ENCODE measurements at regions not wholly inside any gene's neighbourhood (a gene's known extent, or its start where the extent isn't known, plus 50 kb on each side); places are given as distances from the start of the nearest gene placed in this dataset.

DNA sequence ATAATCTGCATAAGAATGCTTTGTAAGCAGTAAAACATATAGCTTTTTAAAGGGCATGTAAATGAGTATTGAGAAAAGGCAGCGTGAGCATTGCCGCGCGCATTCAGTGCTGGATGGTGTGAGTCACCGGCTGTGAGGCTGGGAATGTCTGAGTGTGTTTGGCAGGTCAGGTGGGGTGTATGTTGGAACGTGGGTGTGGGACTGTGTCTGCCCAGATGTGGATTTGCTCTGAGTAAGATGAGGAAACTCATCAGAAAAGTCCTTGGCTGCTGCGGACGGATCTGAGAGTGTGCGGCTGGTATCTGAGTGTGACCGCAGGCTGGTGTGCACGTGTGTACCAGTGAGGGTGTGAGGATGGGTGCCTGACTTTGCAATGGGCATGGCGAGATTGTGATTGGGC is 66.2 kb upstream of the NECTIN1 start:
- Histone ChIP-seq H3K9me3 (no peaks in the 10 kb centered on the region), H3K4me1 (no peaks in the 10 kb centered on the region), H3K27ac (no peak overlapping the region), H3K4me3 (replicated peaks in 1 of 3) (no peak overlapping the region), H3K36me3 (no peaks in the 10 kb centered on the region), H3K27me3 (no peaks in the 10 kb centered on the region)
- TF ChIP-seq CTCF (IDR thresholded peaks at IDR 0.05) (no peak), POLR2A (IDR thresholded peaks at IDR 0.05) (no peak)
- no peak for DNase-seq
- WGBS, 2 donors, result 83 to 85% methylated on average over 12 of the region's 12 CpGs
- intact Hi-C loops (cut with DNase I), result no loop called here

DNA sequence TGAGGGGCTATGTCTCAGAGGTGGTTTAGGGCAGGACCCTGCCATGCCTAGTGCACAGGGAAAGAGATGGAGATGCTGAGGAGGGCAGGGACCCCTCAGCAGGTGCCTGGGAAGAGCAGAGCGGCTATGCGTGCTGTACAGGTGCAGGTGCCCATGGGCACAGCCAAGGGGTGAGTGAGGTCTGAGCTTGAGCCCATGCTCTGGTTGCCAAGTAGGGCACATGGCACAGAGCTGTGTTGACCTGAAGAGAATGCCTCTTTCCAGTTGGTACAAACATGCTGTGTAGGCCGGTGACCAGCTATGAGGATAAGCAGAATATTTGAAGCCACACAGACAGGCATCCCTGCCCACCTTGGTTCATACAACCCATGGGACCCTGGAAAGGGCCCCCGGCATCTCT is 65.8 kb upstream of the NECTIN1 start:
- no peak for DNase-seq
- WGBS, 2 donors, result 90 to 92% methylated on average over 4 of the region's 4 CpGs
- H3K4me1 ChIP-seq, result no peaks in the 10 kb centered on the region
- no peak overlapping the region for H3K4me3 ChIP-seq (replicated peaks in 1 of 3)
- H3K27me3 ChIP-seq, result no peaks in the 10 kb centered on the region
- intact Hi-C loops (cut with DNase I), result no loop called here
- no peaks in the 10 kb centered on the region for H3K36me3 ChIP-seq
- TF ChIP-seq POLR2A (IDR thresholded peaks at IDR 0.05), result no peak
- TF ChIP-seq CTCF (IDR thresholded peaks at IDR 0.05), result no peak
- no peaks in the 10 kb centered on the region for H3K9me3 ChIP-seq
- no peak overlapping the region for H3K27ac ChIP-seq

DNA sequence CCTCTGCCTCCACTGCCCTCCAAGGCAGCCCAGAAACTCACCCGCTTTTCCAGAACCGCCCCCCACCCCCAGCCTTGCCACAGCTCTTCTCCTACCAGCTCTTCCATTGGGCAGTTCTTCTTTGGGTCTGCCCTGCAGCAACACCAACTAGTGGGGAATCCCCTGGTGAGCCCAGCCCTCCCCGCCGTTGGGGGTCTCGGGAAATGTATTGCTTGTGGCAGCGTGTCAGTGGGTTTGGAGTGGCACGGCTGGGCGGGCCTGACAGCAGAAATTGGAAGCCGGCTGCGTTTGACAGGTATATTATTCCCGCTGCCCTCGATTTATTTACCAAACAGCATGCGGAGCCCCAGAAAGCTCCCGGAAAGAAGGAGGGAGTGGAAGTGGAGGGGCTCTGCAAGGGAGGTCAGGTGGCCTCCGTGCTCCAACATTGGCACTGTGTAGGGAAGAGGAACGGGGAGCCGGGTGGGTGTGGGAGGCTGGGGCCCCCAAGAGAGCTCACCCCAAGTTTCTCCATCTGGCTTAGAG is 65.2 kb upstream of the NECTIN1 start:
- intact Hi-C loops (cut with DNase I), result no loop called here
- DNase-seq, result no peak
- no peak for TF ChIP-seq CTCF (IDR thresholded peaks at IDR 0.05)
- no peak for TF ChIP-seq POLR2A (IDR thresholded peaks at IDR 0.05)
- H3K9me3 ChIP-seq, result no peaks in the 10 kb centered on the region
- WGBS, 2 donors, result 74 to 84% methylated on average over 17 of the region's 17 CpGs
- no peaks in the 10 kb centered on the region for H3K36me3 ChIP-seq
- H3K4me3 ChIP-seq (replicated peaks in 1 of 3), result no peak overlapping the region
- no peak overlapping the region for H3K27ac ChIP-seq
- H3K4me1 ChIP-seq, result no peaks in the 10 kb centered on the region
- H3K27me3 ChIP-seq, result no peaks in the 10 kb centered on the region

- no peaks in the 10 kb centered on the region for H3K9me3 ChIP-seq
- H3K27ac ChIP-seq, result no peak overlapping the region
- TF ChIP-seq CTCF (IDR thresholded peaks at IDR 0.05), result no peak
- TF ChIP-seq POLR2A (IDR thresholded peaks at IDR 0.05), result no peak
- no peak for DNase-seq
- no peaks in the 10 kb centered on the region for H3K36me3 ChIP-seq
- intact Hi-C loops (cut with DNase I), result no loop called here
- H3K27me3 ChIP-seq, result no peaks in the 10 kb centered on the region
- no peaks in the 10 kb centered on the region for H3K4me1 ChIP-seq
- no peak overlapping the region for H3K4me3 ChIP-seq (replicated peaks in 1 of 3)
- WGBS, 2 donors, result 67 to 76% methylated on average over 9 to 10 of the region's 10 CpGs
Measured at GRCh38 chr11:119793335-119793984, 64.5 kb upstream of the NECTIN1 start.

DNA sequence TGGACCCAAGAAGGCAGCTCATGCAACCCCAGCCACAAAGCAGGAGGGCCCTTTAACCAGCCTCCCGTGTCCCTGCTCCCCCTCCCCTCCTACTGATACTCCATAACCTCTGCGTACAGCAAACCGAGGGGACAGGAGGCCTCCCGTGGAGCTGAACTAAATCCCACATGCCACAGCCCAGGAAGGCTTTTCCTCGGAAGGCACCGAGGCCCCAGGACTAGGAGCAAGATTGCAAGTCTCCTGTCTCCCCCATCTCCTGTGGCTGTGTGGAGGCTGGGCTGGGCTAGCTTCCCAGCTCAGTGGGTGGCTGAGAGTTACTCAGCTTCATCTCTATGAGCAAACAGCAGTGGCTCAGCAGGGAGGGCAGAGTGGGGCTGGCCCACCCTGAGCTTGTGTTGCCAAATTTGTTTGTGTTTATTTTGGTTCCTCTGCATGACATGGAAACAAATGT is 62.7 kb upstream of the NECTIN1 start:
- DNase-seq, result no peak
- no peak for TF ChIP-seq POLR2A (IDR thresholded peaks at IDR 0.05)
- no peak for TF ChIP-seq CTCF (IDR thresholded peaks at IDR 0.05)
- Histone ChIP-seq H3K9me3 (no peaks in the 10 kb centered on the region), H3K27ac (no peak overlapping the region), H3K4me1 (no peaks in the 10 kb centered on the region), H3K27me3 (no peaks in the 10 kb centered on the region), H3K4me3 (replicated peaks in 1 of 3) (no peak overlapping the region), H3K36me3 (no peaks in the 10 kb centered on the region)
- intact Hi-C loops (cut with DNase I), result no loop called here
- WGBS, 2 donors, result 17% methylated on average over 1 to 6 of the region's 6 CpGs
